A549 (cell line): ENCODE measurements at regions not wholly inside any gene's neighbourhood (a gene's known extent, or its start where the extent isn't known, plus 50 kb on each side); places are given as distances from the start of the nearest gene placed in this dataset.

Experiments
- ATAC-seq, 2 experiments: fragments of 200-7000 bp in 1 of 2; fragments of >200 bp in 1 of 2; cut with Nextera tagmentation in 1 of 2; cut with Tn5 transposase in 1 of 2; 3 replicates each; pipeline versions ENCODE4 v1.8.0 to v1.9.1; 2018 to 2020; ENCODE audit warnings: mild to moderate bottlenecking in 1 of 2, moderate library complexity in 1 of 2
- CTCF ChIA-PET: fragments of 300-600 bp; sonication (Branson Sonifier 250); formaldehyde crosslinking; extraction: SDS; loops from one replicate; lab custom pipeline; 2021; ENCODE audit warnings: antibody characterized with exemption, inconsistent platforms; lab: Yijun Ruan, JAX
- POLR2A ChIA-PET: fragments of 350-600 bp; formaldehyde crosslinking; extraction: SDS; loops from one replicate; lab custom pipeline; 2021; ENCODE audit warnings: antibody characterized with exemption, inconsistent platforms; lab: Yijun Ruan, JAX
- DNase-seq, 2 experiments: peaks; one replicate each; pipeline versions ENCODE4 v3.0.0 to v3.0.0-alpha.2; 2011 to 2016; ENCODE audit warnings: low read depth in 1 of 2, low spot score in 1 of 2
- FAIRE-seq: peaks from 2 replicates; lab custom pipeline; 2011; peaks lifted over from hg19 to GRCh38; lab: Jason Lieb, UNC
- H3K27ac ChIP-seq, 2 experiments: fragments of >200 bp; sonication (Bioruptor Twin); formaldehyde crosslinking; 3 replicates each; pipeline ENCODE4 v1.5.1; 2016 to 2017
- H3K4me1 ChIP-seq: fragments of >200 bp; sonication (Bioruptor Twin); formaldehyde crosslinking; 3 replicates; pipeline ENCODE4 v1.6.1; 2016
- H3K4me2 ChIP-seq: fragments of >200 bp; sonication (Bioruptor Twin); formaldehyde crosslinking; 3 replicates; pipeline ENCODE4 v1.6.1; 2016
- H3K4me3 ChIP-seq: fragments of >200 bp; sonication (Bioruptor Twin); formaldehyde crosslinking; 3 replicates; pipeline ENCODE4 v1.5.1; 2016
- H3K9me3 ChIP-seq: fragments of >200 bp; sonication (Bioruptor Twin); formaldehyde crosslinking; 3 replicates; pipeline ENCODE4 v1.6.1; 2016
- CBX2 ChIP-seq: fragments of 200-600 bp; sonication (generic); IDR thresholded peaks from 2 replicates; pipeline ENCODE4 v1.6.1; 2016; ENCODE audit warnings: low read depth, mild to moderate bottlenecking, borderline replicate concordance
- CEBPB ChIP-seq, 2 experiments: fragments of >200 bp in 1 of 2; sonication (Bioruptor Twin) in 1 of 2; formaldehyde crosslinking in 1 of 2; IDR thresholded peaks; 2 replicates each; pipeline ENCODE4 v1.6.1; 2012 to 2016
- CHD4 ChIP-seq: fragments of 200-600 bp; sonication (generic); IDR thresholded peaks from 2 replicates; pipeline ENCODE4 v1.6.1; 2016; ENCODE audit warnings: antibody characterized with exemption, mild to moderate bottlenecking, borderline replicate concordance
- EHMT2 ChIP-seq: fragments of 200-600 bp; sonication (generic); IDR thresholded peaks from 2 replicates; pipeline ENCODE4 v1.6.1; 2016; ENCODE audit warnings: antibody characterized with exemption, low read depth, mild to moderate bottlenecking, moderate library complexity
- FOSB ChIP-seq: fragments of 250-450 bp; sonication (Bioruptor Pico); IDR thresholded peaks from 2 replicates; pipeline ENCODE4 v1.5.0; 2020; ENCODE audit warnings: mild to moderate bottlenecking, moderate library complexity
- FOXS1 ChIP-seq: fragments of 250-450 bp; sonication (Bioruptor Pico); IDR thresholded peaks from 2 replicates; pipeline ENCODE4 v1.5.0; 2020; ENCODE audit warnings: mild to moderate bottlenecking, moderate library complexity
- HDAC2 ChIP-seq: fragments of 200-600 bp; sonication (generic); IDR thresholded peaks from 2 replicates; pipeline ENCODE4 v1.6.1; 2016
- HOXA7 ChIP-seq: fragments of 250-450 bp; sonication (Bioruptor Pico); IDR thresholded peaks from 2 replicates; pipeline ENCODE4 v1.5.0; 2020; ENCODE audit warnings: mild to moderate bottlenecking, moderate library complexity
- HOXB13 ChIP-seq: fragments of 250-450 bp; sonication (Bioruptor Pico); IDR thresholded peaks from 2 replicates; pipeline ENCODE4 v1.5.0; 2020; ENCODE audit warnings: low read depth, mild to moderate bottlenecking, moderate library complexity
- MAFK ChIP-seq: fragments of 450-650 bp; IDR thresholded peaks from 2 replicates; pipeline ENCODE4 v1.6.1; 2014; ENCODE audit not compliant: partially characterized antibody
- MAZ ChIP-seq: fragments of 150-350 bp; IDR thresholded peaks from 2 replicates; pipeline ENCODE4 v1.6.1; 2014; ENCODE audit warnings: antibody characterized with exemption, low read depth, low read length, borderline replicate concordance
- PHF8 ChIP-seq: fragments of 200-600 bp; sonication (generic); IDR thresholded peaks from 2 replicates; pipeline ENCODE4 v1.6.1; 2016; ENCODE audit warnings: low read depth, mild to moderate bottlenecking, antibody characterized with exemption, moderate library complexity, borderline replicate concordance
- POLR2A ChIP-seq: IDR thresholded peaks from 2 replicates; pipeline ENCODE4 v1.6.1; 2012; ENCODE audit warnings: mild to moderate bottlenecking, low read length
- POLR2AphosphoS2 ChIP-seq: conservative IDR thresholded peaks from 2 replicates; pipeline ENCODE4 v1.6.1; 2012; ENCODE audit warnings: low read length, improper control_type of control experiment, inconsistent platforms
- RARB ChIP-seq: fragments of 250-450 bp; sonication (Bioruptor Pico); IDR thresholded peaks from 2 replicates; pipeline ENCODE4 v1.8.0; 2021; ENCODE audit warnings: mild to moderate bottlenecking, moderate library complexity
- RCOR1 ChIP-seq: fragments of 150-350 bp; IDR thresholded peaks from 2 replicates; pipeline ENCODE4 v1.6.1; 2014; ENCODE audit warnings: antibody characterized with exemption, low read length, low read depth
- RNF2 ChIP-seq: fragments of 200-600 bp; sonication (generic); IDR thresholded peaks from 2 replicates; pipeline ENCODE4 v1.6.1; 2016; ENCODE audit warnings: low read depth, mild to moderate bottlenecking, antibody characterized with exemption, moderate library complexity, borderline replicate concordance
- SREBF2 ChIP-seq: fragments of 450-650 bp; IDR thresholded peaks from 2 replicates; pipeline ENCODE4 v1.6.1; 2014; ENCODE audit warnings: mild to moderate bottlenecking, moderate library complexity
- TFCP2L1 ChIP-seq: fragments of 250-450 bp; sonication (Bioruptor Pico); IDR thresholded peaks from 2 replicates; pipeline ENCODE4 v1.5.0; 2021; ENCODE audit warnings: mild to moderate bottlenecking
- ZC3H11A ChIP-seq: fragments of 450-650 bp; IDR thresholded peaks from 2 replicates; pipeline ENCODE4 v1.6.1; 2014; ENCODE audit warnings: antibody characterized with exemption, mild to moderate bottlenecking
- ZFP36 ChIP-seq: fragments of 450-650 bp; IDR thresholded peaks from 2 replicates; pipeline ENCODE4 v1.6.1; 2014; ENCODE audit warnings: borderline replicate concordance; ENCODE audit not compliant: partially characterized antibody
- ZSCAN20 ChIP-seq: fragments of 250-450 bp; sonication (Bioruptor Pico); IDR thresholded peaks from 2 replicates; pipeline ENCODE4 v1.8.0; 2022; ENCODE audit warnings: mild to moderate bottlenecking, moderate library complexity
- WGBS: methylation state at CpG from one replicate; pipeline ENCODE4 v1.1.6; 2017; ENCODE audit errors: missing lambda C conversion rate; 5-methylcytosine and 5-hydroxymethylcytosine counted together
- TF ChIP-seq, protein P1 (sequence below): IDR thresholded peaks from 2 replicates; pipeline ENCODE4 v1.6.1; 2012
- TF ChIP-seq, protein P2 (sequence below): fragments of 250-450 bp; sonication (Bioruptor Pico); IDR thresholded peaks from 2 replicates; pipeline ENCODE4 v1.5.0; 2021; ENCODE audit warnings: mild to moderate bottlenecking, moderate library complexity, borderline replicate concordance
- TF ChIP-seq, protein P3 (sequence below): IDR thresholded peaks from 2 replicates; pipeline ENCODE4 v1.6.1; 2012; ENCODE audit warnings: low read depth, borderline replicate concordance
- TF ChIP-seq, protein P4 (sequence below): fragments of >200 bp; sonication (Bioruptor Twin); formaldehyde crosslinking; IDR thresholded peaks from 3 replicates; pipeline ENCODE4 v1.6.1; 2016
- TF ChIP-seq, protein P5 (sequence below): fragments of 450-650 bp; IDR thresholded peaks from 2 replicates; pipeline ENCODE4 v1.6.1; 2014; ENCODE audit warnings: antibody characterized with exemption
- TF ChIP-seq, protein P6 (sequence below): fragments of >200 bp; sonication (Bioruptor Twin); formaldehyde crosslinking; IDR thresholded peaks from 2 replicates; pipeline ENCODE4 v1.6.1; 2016
- TF ChIP-seq, protein P7 (sequence below): fragments of 250-450 bp; sonication (Bioruptor Pico); IDR thresholded peaks from 2 replicates; pipeline ENCODE4 v1.5.0; 2020; ENCODE audit warnings: low read depth, mild to moderate bottlenecking, moderate library complexity

DNA sequence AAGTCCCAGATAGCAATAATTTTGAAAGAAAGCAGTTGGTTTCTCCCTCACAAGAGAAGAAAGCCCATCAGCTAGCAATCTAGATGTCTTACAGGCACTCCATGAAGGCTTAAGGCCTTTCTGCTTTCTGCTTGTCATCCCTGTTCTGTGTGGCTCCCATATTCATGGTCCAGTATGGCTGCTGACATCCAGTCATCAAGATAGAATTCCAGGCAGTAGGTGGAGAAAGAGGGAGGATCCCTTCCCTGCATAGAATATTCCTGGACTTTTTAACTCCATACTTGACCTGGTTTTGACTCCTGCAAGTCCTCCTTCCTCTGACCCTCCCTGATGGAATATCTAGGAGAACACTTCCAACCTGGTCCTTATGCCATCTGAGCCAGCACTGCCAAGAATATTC lies 389.9 kb upstream of the AKR1E2 start:
- TF ChIP-seq PHF8 = no peak
- TF ChIP-seq, protein P1, sequence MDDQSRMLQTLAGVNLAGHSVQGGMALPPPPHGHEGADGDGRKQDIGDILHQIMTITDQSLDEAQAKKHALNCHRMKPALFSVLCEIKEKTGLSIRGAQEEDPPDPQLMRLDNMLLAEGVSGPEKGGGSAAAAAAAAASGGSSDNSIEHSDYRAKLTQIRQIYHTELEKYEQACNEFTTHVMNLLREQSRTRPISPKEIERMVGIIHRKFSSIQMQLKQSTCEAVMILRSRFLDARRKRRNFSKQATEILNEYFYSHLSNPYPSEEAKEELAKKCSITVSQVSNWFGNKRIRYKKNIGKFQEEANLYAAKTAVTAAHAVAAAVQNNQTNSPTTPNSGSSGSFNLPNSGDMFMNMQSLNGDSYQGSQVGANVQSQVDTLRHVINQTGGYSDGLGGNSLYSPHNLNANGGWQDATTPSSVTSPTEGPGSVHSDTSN = no peak
- TF ChIP-seq TFCP2L1 = no peak
- TF ChIP-seq, protein P2, sequence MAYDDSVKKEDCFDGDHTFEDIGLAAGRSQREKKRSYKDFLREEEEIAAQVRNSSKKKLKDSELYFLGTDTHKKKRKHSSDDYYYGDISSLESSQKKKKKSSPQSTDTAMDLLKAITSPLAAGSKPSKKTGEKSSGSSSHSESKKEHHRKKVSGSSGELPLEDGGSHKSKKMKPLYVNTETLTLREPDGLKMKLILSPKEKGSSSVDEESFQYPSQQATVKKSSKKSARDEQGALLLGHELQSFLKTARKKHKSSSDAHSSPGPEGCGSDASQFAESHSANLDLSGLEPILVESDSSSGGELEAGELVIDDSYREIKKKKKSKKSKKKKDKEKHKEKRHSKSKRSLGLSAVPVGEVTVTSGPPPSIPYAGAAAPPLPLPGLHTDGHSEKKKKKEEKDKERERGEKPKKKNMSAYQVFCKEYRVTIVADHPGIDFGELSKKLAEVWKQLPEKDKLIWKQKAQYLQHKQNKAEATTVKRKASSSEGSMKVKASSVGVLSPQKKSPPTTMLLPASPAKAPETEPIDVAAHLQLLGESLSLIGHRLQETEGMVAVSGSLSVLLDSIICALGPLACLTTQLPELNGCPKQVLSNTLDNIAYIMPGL = no peak
- no peak for TF ChIP-seq CEBPB (IDR thresholded peaks at IDR 0.05)
- TF ChIP-seq, protein P3, sequence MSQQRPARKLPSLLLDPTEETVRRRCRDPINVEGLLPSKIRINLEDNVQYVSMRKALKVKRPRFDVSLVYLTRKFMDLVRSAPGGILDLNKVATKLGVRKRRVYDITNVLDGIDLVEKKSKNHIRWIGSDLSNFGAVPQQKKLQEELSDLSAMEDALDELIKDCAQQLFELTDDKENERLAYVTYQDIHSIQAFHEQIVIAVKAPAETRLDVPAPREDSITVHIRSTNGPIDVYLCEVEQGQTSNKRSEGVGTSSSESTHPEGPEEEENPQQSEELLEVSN = no peak
- TF ChIP-seq FOXS1 (CRISPR knock-in tag) = no peak
- TF ChIP-seq, protein P4, sequence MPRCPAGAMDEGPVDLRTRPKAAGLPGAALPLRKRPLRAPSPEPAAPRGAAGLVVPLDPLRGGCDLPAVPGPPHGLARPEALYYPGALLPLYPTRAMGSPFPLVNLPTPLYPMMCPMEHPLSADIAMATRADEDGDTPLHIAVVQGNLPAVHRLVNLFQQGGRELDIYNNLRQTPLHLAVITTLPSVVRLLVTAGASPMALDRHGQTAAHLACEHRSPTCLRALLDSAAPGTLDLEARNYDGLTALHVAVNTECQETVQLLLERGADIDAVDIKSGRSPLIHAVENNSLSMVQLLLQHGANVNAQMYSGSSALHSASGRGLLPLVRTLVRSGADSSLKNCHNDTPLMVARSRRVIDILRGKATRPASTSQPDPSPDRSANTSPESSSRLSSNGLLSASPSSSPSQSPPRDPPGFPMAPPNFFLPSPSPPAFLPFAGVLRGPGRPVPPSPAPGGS = no peak
- no peak for TF ChIP-seq SREBF2
- TF ChIP-seq, protein P5, sequence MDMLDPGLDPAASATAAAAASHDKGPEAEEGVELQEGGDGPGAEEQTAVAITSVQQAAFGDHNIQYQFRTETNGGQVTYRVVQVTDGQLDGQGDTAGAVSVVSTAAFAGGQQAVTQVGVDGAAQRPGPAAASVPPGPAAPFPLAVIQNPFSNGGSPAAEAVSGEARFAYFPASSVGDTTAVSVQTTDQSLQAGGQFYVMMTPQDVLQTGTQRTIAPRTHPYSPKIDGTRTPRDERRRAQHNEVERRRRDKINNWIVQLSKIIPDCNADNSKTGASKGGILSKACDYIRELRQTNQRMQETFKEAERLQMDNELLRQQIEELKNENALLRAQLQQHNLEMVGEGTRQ = no peak
- no peak for TF ChIP-seq EHMT2
- TF ChIP-seq POLR2A = no peak
- TF ChIP-seq MAFK = no peak
- no peak for TF ChIP-seq HOXB13 (CRISPR knock-in tag)
- no peak for TF ChIP-seq ZFP36
- no peak for TF ChIP-seq HDAC2
- TF ChIP-seq RNF2 = no peak
- no peak for TF ChIP-seq MAZ
- TF ChIP-seq ZC3H11A = no peak
- TF ChIP-seq CHD4 = no peak
- TF ChIP-seq, all 56 proteins: peak for 0
- H3K4me3 ChIP-seq = no peak overlapping the region
- POLR2A ChIA-PET = no interaction called here
- no peak for FAIRE-seq
- peaks cover 6% of the 10 kb centered on the region; the same call in 2 of the 3 replicates for H3K4me1 ChIP-seq
- H3K4me2 ChIP-seq = no peak overlapping the region
- DNase-seq = no peak
- CTCF ChIA-PET = no interaction called here
- no peak overlapping the region for H3K27ac ChIP-seq
- H3K9me3 ChIP-seq = peaks cover 7% of the 10 kb centered on the region; the same call in 1 of the 3 replicates
- ATAC-seq = no peak

DNA sequence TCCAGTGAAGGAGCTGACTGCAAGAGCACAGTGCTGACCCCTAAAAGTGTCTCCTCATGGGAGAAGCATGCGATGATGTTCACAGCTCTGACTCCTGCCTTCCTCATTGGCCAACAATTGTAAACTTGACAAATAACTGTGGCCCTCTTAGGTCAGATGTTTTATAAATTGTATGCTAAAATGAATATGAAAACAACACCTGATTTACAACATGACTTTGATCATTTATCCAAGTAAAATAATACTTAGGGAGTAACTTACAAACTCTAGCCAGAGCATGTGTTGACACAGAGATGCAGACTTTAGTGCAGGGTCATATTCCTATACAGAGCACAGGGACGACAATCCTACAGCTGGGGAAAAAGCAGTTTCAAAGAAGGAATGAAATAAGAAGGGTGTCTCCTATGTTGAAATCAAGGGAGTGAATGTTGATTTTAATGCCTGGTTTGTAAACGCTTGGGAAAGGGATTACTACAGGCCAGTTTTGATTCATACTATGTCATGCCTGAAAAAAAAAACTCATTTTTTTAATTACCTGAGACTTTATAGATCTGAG lies 391.4 kb upstream of the AKR1E2 start:
- WGBS = 78% methylated on average over 3 of the region's 3 CpGs
- Histone ChIP-seq H3K4me1 (peaks cover 6% of the 10 kb centered on the region; the same call in 2 of the 3 replicates), H3K4me2 (no peak overlapping the region), H3K27ac (no peak overlapping the region), H3K4me3 (no peak overlapping the region), H3K9me3 (no peaks in the 10 kb centered on the region)
- FAIRE-seq (no peak), DNase-seq (no peak), ATAC-seq (no peak)
- ChIA-PET CTCF (no interaction called here), POLR2A (no interaction called here)
- TF ChIP-seq CBX2 (no peak), TFCP2L1 (no peak), CEBPB (IDR thresholded peaks at IDR 0.05) (no peak), HDAC2 (no peak), POLR2AphosphoS2 (no peak), PHF8 (no peak), FOSB (CRISPR knock-in tag) (no peak), RNF2 (no peak), RCOR1 (no peak), RARB (no peak), HOXA7 (CRISPR knock-in tag) (no peak), FOXS1 (CRISPR knock-in tag) (no peak), ZSCAN20 (CRISPR knock-in tag) (no peak)
- TF ChIP-seq, protein P6, sequence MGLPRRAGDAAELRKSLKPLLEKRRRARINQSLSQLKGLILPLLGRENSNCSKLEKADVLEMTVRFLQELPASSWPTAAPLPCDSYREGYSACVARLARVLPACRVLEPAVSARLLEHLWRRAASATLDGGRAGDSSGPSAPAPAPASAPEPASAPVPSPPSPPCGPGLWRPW = no peak
- TF ChIP-seq, protein P7, sequence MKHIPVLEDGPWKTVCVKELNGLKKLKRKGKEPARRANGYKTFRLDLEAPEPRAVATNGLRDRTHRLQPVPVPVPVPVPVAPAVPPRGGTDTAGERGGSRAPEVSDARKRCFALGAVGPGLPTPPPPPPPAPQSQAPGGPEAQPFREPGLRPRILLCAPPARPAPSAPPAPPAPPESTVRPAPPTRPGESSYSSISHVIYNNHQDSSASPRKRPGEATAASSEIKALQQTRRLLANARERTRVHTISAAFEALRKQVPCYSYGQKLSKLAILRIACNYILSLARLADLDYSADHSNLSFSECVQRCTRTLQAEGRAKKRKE (CRISPR knock-in tag) = no peak
- TF ChIP-seq, protein P5 = no peak
